ENCODE measurements at regions not wholly inside any gene's neighbourhood (a gene's known extent, or its start where the extent isn't known, plus 50 kb on each side); places are given as distances from the start of the nearest gene placed in this dataset.

DNA sequence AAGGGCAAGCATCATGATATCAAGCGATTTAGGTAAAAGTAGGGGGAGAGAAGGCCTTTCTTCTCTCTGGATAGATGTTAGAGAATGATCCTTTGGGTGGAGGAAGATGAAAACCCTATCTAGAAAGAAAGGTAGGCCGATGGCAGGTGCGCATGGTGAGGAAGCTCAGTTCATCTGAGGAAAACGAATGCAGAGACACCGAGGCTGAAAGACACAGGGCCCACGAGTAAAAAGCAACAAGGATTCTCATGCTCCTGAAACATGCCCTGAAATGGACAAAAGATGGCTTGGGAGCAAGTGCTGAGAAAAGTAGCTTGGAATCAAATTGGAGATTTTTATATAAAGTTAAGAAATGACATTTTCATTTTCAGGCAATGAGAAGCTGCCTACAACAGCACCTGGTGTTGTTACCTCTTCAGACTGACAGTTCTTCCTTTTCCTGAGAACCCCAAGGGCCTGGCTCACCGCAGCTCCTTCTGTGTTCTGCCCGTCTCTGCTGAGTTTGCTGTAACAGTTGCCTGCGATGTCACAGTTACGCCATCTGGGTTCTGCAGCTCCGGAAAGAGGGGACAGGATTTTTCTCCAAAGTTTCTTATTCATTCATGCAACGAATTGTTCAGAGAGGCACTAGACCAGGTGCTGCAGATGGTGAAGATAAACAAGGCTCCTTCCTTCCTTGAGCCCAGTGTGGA lies 402.0 kb upstream of the KLF6 start:
- no peak for DNase-seq (ENCODE audit: low read depth, low spot score)
- ChIA-PET CTCF (interaction anchor here (0.7 kb wide), 1 partner anchor 33 kb away, joined by 3 read pairs; no protein-coding TSS in a partner anchor), POLR2A (no interaction called here)
- dilution Hi-C loops (cut with MboI; ENCODE audit: extremely low pct_ligation_motif_present, low sequenced_read_pairs) = no loop called here
- Histone ChIP-seq H4K20me1 (replicated peaks; ENCODE audit: control insufficient read depth, extremely low read depth, insufficient read depth, low read length) (no peaks in the 10 kb centered on the region), H3K27me3 (ENCODE audit: control insufficient read depth in 2 of 2, insufficient read depth in 2 of 2, low read length in 2 of 2) (no peaks in the 10 kb centered on the region), H3K9me3 (replicated peaks; ENCODE audit: control insufficient read depth, insufficient read depth, low read length) (no peaks in the 10 kb centered on the region), H2AFZ (ENCODE audit: low read depth, low read length) (no peak overlapping the region), H3K4me2 (ENCODE audit: insufficient read depth, low read length) (no peak overlapping the region), H3K9ac (replicated peaks; ENCODE audit: extremely low read depth, insufficient read depth, low read length) (no peak overlapping the region), H3K4me1 (ENCODE audit: control insufficient read depth, extremely low read depth, insufficient read depth, low read length) (no peaks in the 10 kb centered on the region), H3K4me3 (replicated peaks in 1 of 3; ENCODE audit: insufficient read depth in 1 of 3, low read depth in 1 of 3, low read length in 3 of 3) (no peak overlapping the region), H3K79me2 (ENCODE audit: control insufficient read depth, insufficient read depth, low read length) (no peaks in the 10 kb centered on the region), H3K9me1 (replicated peaks; ENCODE audit: control insufficient read depth, extremely low read depth, insufficient read depth, low read length) (no peaks in the 10 kb centered on the region), H3K36me3 (ENCODE audit: control insufficient read depth in 2 of 2, extremely low read depth in 1 of 2, insufficient read depth in 2 of 2, low read length in 2 of 2) (no peaks in the 10 kb centered on the region), H3K27ac (ENCODE audit: insufficient read depth, low read depth, low read length) (no peak overlapping the region)
- no peak for FAIRE-seq
- TF ChIP-seq FOS (IDR thresholded peaks at IDR 0.05; ENCODE audit: borderline replicate concordance, insufficient read depth, low read length) = no peak
- TF ChIP-seq GATA2 (IDR thresholded peaks at IDR 0.05; ENCODE audit: insufficient read depth, insufficient read length, low read depth, low read length) = no peak
- intact Hi-C loops (cut with micrococcal nuclease) = no loop called here
- no TSS peak for BruUV-seq (replicated peaks)

- Histone ChIP-seq H3K4me1 (ENCODE audit: control insufficient read depth, extremely low read depth, insufficient read depth, low read length) (no peaks in the 10 kb centered on the region), H3K9me3 (replicated peaks; ENCODE audit: control insufficient read depth, insufficient read depth, low read length) (no peaks in the 10 kb centered on the region), H2AFZ (ENCODE audit: low read depth, low read length) (no peak overlapping the region), H3K4me2 (ENCODE audit: insufficient read depth, low read length) (no peak overlapping the region), H3K9me1 (replicated peaks; ENCODE audit: control insufficient read depth, extremely low read depth, insufficient read depth, low read length) (no peaks in the 10 kb centered on the region), H3K27ac (ENCODE audit: insufficient read depth, low read depth, low read length) (no peak overlapping the region), H3K79me2 (ENCODE audit: control insufficient read depth, insufficient read depth, low read length) (no peaks in the 10 kb centered on the region), H4K20me1 (replicated peaks; ENCODE audit: control insufficient read depth, extremely low read depth, insufficient read depth, low read length) (no peaks in the 10 kb centered on the region), H3K9ac (replicated peaks; ENCODE audit: extremely low read depth, insufficient read depth, low read length) (no peak overlapping the region), H3K36me3 (ENCODE audit: control insufficient read depth in 2 of 2, extremely low read depth in 1 of 2, insufficient read depth in 2 of 2, low read length in 2 of 2) (no peaks in the 10 kb centered on the region), H3K27me3 (ENCODE audit: control insufficient read depth in 2 of 2, insufficient read depth in 2 of 2, low read length in 2 of 2) (no peaks in the 10 kb centered on the region), H3K4me3 (replicated peaks in 1 of 3; ENCODE audit: insufficient read depth in 1 of 3, low read depth in 1 of 3, low read length in 3 of 3) (no peak overlapping the region)
- ChIA-PET CTCF (interaction anchor here (1.0 kb wide), 1 partner anchor 9 kb away, joined by 3 read pairs; no protein-coding TSS in a partner anchor), POLR2A (no interaction called here)
- DNase-seq (ENCODE audit: low read depth, low spot score) (peak; percentile 16), FAIRE-seq (no peak)
- BruUV-seq (replicated peaks) = no TSS peak
- dilution Hi-C loops (cut with MboI; ENCODE audit: extremely low pct_ligation_motif_present, low sequenced_read_pairs) (no loop called here), intact Hi-C loops (cut with micrococcal nuclease) (no loop called here)
- TF ChIP-seq GATA2 (IDR thresholded peaks at IDR 0.05; ENCODE audit: insufficient read depth, insufficient read length, low read depth, low read length) (no peak), MYC (IDR thresholded peaks at IDR 0.05; ENCODE audit: low read depth, low read length) (no peak)
- TF ChIP-seq, protein P1, sequence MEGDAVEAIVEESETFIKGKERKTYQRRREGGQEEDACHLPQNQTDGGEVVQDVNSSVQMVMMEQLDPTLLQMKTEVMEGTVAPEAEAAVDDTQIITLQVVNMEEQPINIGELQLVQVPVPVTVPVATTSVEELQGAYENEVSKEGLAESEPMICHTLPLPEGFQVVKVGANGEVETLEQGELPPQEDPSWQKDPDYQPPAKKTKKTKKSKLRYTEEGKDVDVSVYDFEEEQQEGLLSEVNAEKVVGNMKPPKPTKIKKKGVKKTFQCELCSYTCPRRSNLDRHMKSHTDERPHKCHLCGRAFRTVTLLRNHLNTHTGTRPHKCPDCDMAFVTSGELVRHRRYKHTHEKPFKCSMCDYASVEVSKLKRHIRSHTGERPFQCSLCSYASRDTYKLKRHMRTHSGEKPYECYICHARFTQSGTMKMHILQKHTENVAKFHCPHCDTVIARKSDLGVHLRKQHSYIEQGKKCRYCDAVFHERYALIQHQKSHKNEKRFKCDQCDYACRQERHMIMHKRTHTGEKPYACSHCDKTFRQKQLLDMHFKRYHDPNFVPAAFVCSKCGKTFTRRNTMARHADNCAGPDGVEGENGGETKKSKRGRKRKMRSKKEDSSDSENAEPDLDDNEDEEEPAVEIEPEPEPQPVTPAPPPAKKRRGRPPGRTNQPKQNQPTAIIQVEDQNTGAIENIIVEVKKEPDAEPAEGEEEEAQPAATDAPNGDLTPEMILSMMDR (IDR thresholded peaks at IDR 0.05; ENCODE audit: extremely low read depth in 1 of 2, insufficient read depth in 1 of 2, low read depth in 1 of 2, low read length in 2 of 2) = no peak
These were observed 398.8 kb upstream of the KLF6 start for GRCh38 chr10:4183761-4184261.
